Mucosa of descending colon (tissue), 3 donors: ENCODE measurements at regions not wholly inside any gene's neighbourhood (a gene's known extent, or its start where the extent isn't known, plus 50 kb on each side); places are given as distances from the start of the nearest gene placed in this dataset.

Experiments used
- ATAC-seq: fragments of 200-7000 bp; cut with Tn5 transposase; one replicate; pipeline ENCODE4 v1.9.1; 2020; ENCODE audit warnings: mild to moderate bottlenecking, moderate library complexity
- DNase-seq, 3 donors: peaks; one replicate each; pipeline ENCODE4 v3.0.0-alpha.2; 2020
- H3K36me3 ChIP-seq: fragments of 200-600 bp; one replicate; pipeline ENCODE4 v1.8.0; 2021; ENCODE audit warnings: low read depth, mild to moderate bottlenecking
- H3K4me1 ChIP-seq: fragments of 200-600 bp; one replicate; pipeline ENCODE4 v1.8.0; 2021; ENCODE audit warnings: low read depth, mild to moderate bottlenecking
- H3K4me3 ChIP-seq: fragments of 200-600 bp; one replicate; pipeline ENCODE4 v1.8.0; 2021; ENCODE audit warnings: mild to moderate bottlenecking
- H3K9me3 ChIP-seq: fragments of 200-600 bp; one replicate; pipeline ENCODE4 v1.8.0; 2021; ENCODE audit warnings: mild to moderate bottlenecking
- intact Hi-C, 2 donors: fragments of 100-400 bp; cut with DNase I in 1 of 2; cut with micrococcal nuclease in 1 of 2; formaldehyde crosslinking; loops; one replicate each; pipeline versions ENCODE4 v1.11.0 to v1.11.1; 2022; cut with DNase I, micrococcal nuclease
- TF ChIP-seq, protein P1 (sequence below): fragments of 200-600 bp; IDR thresholded peaks from one replicate; pipeline ENCODE4 v1.8.0; 2022; ENCODE audit warnings: antibody characterized with exemption, mild to moderate bottlenecking
- donor health status: DM: no; HTN: no; CAD: no; lungs with moderate emphysema.
- donor health status: DM: no; HTN: no; CAD: no.
- donor health status: DM: no; HTN: yes; CAD: no.

DNA sequence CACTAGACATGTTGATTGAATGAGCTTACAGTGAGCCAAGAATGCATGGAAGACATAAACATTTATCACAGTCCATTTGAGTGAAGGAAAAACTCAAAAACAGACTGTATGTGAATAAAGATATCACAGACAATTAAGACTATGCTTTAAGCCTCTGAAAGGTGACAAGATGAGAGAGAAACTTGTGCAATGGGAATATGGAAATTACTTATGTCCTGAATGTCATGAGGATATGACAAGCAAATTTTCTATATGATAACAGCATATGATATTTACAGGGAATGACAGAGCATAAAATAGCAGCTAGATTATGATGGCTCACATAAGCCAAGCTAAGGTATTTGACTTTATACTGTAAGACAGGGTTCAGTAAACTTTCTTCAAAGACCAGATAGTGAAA, 1153.1 kb upstream of the USP15 start:
- H3K36me3 ChIP-seq, result no peaks in the 10 kb centered on the region
- no peak overlapping the region for H3K4me3 ChIP-seq
- H3K4me1 ChIP-seq, result no peaks in the 10 kb centered on the region
- TF ChIP-seq, protein P1, sequence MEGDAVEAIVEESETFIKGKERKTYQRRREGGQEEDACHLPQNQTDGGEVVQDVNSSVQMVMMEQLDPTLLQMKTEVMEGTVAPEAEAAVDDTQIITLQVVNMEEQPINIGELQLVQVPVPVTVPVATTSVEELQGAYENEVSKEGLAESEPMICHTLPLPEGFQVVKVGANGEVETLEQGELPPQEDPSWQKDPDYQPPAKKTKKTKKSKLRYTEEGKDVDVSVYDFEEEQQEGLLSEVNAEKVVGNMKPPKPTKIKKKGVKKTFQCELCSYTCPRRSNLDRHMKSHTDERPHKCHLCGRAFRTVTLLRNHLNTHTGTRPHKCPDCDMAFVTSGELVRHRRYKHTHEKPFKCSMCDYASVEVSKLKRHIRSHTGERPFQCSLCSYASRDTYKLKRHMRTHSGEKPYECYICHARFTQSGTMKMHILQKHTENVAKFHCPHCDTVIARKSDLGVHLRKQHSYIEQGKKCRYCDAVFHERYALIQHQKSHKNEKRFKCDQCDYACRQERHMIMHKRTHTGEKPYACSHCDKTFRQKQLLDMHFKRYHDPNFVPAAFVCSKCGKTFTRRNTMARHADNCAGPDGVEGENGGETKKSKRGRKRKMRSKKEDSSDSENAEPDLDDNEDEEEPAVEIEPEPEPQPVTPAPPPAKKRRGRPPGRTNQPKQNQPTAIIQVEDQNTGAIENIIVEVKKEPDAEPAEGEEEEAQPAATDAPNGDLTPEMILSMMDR, result no peak
- intact Hi-C loops, result no loop called here
- peaks cover 22% of the 10 kb centered on the region for H3K9me3 ChIP-seq
- DNase-seq (no peak), ATAC-seq (no peak)

DNA sequence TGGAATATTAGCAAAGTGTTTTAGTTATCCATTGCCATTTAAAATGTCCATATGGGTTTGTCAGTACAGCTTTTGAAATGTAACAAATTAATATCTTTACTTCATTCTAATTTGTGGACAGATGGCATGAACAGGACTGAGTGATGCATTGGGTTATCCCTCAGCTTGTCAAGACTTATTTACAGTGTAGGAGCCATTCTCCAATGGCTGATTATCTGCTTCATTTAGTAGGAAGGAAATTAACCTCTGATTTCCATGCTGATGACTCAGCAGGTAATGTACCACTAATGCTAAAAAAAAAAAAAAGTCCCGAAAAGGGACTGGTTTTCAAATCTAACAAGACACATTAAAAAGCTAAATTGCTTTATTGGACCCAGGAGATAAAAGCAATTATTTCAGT, 1149.0 kb upstream of the USP15 start:
- DNase-seq, result no peak
- ATAC-seq, result no peak
- intact Hi-C loops, result no loop called here
- Histone ChIP-seq H3K36me3 (no peaks in the 10 kb centered on the region), H3K9me3 (peaks cover 17% of the 10 kb centered on the region), H3K4me1 (no peaks in the 10 kb centered on the region), H3K4me3 (no peak overlapping the region)
- TF ChIP-seq, protein P1, result no peak

DNA sequence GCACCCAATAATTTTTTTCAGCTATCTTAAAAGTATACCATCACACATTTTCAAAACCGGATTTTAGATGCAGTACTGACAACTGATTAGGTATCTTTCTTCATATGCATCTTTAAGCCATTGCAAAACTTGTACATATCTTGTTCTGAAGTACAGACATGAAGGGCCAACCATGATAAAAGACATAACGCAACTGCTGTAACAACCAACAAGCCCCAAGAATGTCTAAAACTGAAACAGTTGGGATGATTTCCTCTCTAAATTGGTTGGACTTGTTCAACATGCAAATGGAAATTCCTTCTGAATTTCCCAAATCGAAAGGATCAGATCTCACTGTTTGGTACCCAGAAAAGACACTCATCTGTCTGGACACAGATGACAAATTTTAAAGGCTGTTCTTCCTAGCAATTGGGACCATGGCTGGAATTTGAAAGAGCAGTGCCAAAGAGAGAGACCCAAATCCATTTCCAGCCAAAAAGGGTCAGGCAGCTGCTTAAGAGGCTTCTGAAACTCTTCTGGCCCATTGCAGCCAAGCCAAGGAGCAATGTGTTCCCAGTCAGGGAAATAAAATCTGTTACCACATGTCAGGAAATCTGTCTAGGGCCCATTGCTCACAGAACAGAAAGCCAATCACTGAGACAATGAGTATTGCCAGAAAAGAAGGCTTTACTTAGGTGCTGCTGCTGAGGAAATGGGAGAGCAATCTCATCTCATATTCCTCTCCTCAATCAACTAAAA, 1122.4 kb upstream of the USP15 start:
- ATAC-seq (no peak), DNase-seq (no peak)
- TF ChIP-seq, protein P1, result no peak
- Histone ChIP-seq H3K4me1 (no peaks in the 10 kb centered on the region), H3K4me3 (no peak overlapping the region), H3K36me3 (no peaks in the 10 kb centered on the region), H3K9me3 (peaks cover 34% of the 10 kb centered on the region)
- intact Hi-C loops, result no loop called here

DNA sequence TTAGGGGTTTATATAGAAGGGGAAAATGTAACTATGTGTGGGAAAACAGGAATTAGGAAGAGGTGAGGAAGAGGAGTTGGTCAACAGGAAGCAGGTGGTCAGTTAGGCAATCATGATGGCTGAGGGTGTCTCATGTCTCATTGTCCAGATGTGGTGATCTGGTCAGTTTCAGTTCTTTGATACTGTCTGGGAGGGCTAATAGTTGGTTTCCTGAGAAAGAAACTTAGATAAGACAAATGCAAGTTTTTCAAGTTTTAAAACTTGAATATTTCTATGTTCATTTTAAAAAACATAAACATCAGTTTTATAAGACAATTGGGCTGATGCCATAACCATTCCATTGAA, 1121.8 kb upstream of the USP15 start:
- intact Hi-C loops, result no loop called here
- DNase-seq, result no peak
- no peaks in the 10 kb centered on the region for H3K4me1 ChIP-seq
- no peaks in the 10 kb centered on the region for H3K36me3 ChIP-seq
- H3K9me3 ChIP-seq, result peaks cover 37% of the 10 kb centered on the region
- no peak for ATAC-seq
- H3K4me3 ChIP-seq, result no peak overlapping the region
- TF ChIP-seq, protein P1, result no peak

DNA sequence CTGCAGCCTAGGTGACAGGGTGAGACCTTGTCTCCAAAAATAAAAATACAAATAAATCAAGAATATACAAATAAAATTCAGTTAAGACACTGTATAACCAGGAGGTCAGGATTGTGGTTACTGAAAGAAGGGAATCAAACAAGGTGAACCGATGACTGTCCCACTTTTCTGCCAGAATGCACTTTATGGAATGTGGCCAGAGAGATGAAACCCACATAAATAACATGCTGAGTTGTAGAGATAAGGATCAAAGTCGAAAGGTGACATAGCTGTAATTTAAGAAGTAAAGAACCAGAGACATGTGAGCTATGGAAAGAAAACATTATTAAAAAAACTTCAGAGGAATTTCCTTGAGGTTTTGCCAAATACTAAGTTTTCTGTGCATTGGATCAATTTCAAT, 1098.2 kb upstream of the USP15 start:
- ATAC-seq, result no peak
- Histone ChIP-seq H3K4me3 (no peak overlapping the region), H3K4me1 (no peaks in the 10 kb centered on the region), H3K9me3 (peaks cover 33% of the 10 kb centered on the region), H3K36me3 (no peaks in the 10 kb centered on the region)
- intact Hi-C loops, result no loop called here
- TF ChIP-seq, protein P1, result no peak
- DNase-seq, result no peak
